ENCODE measurements at regions not wholly inside any gene's neighbourhood (a gene's known extent, or its start where the extent isn't known, plus 50 kb on each side); places are given as distances from the start of the nearest gene placed in this dataset.
A peak's percentile ranks its signal among the peaks of the same experiment; 100 is the strongest.

DNA sequence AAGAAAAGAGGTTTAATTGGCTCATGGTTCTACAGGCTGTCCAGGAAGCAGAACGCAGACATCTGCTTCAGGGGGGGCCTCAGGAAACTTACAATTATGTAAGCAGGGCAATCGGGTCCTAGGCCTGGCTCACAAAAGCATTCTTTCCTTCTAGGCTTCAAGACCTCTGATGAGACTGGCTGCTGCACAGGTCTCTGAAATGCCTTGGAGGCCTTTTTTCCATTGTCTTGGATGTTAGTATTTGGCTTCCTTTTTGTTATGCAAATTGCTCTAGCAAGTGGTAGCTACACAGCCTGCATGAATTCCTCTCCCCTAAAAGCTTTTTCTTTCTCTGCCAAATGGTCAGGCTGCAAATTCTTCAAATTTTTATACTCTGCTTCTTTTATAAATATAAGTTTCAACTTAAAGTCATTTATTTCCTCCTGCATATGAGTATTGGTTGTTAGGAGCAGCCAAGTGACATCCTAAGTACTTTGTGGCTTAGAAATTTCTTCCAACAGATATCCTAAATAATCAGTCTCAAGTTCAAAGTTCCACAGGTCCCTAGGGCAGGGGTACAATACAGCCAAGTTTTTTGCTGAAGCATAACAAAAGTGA, 83.1 kb upstream of the SEMA3A start:
- Histone ChIP-seq H4K20me1 (ENCODE audit: insufficient read depth) (no peaks in the 10 kb centered on the region), H2AFZ (ENCODE audit: low read depth) (no peak overlapping the region), H3K4me1 (ENCODE audit: control insufficient read depth in 1 of 2, insufficient read depth in 2 of 2, low read depth in 1 of 2, low read length in 1 of 2) (peaks cover 0 to 13% of the 10 kb centered on the region in 2 experiments; a peak in 2 of 4 replicates), H3K27me3 (ENCODE audit: insufficient read depth) (no peaks in the 10 kb centered on the region), H3K4me2 (no peak overlapping the region), H3K27ac (ENCODE audit: low read depth in 2 of 2, low read length in 1 of 2) (no peak overlapping the region), H3K4me3 (ENCODE audit: low read depth in 2 of 2, low read length in 1 of 2) (no peak overlapping the region), H3K79me2 (ENCODE audit: insufficient read depth) (no peaks in the 10 kb centered on the region), H3K9ac (no peak overlapping the region), H3K9me3 (no peaks in the 10 kb centered on the region), H3K9me2 (no peaks in the 10 kb centered on the region), H3K36me3 (replicated peaks in 1 of 2; ENCODE audit: control insufficient read depth in 1 of 2, insufficient read depth in 2 of 2, low read length in 1 of 2) (peaks cover 0 to 3% of the 10 kb centered on the region in 2 experiments), H3F3A (replicated peaks; ENCODE audit: insufficient read depth) (peaks cover 4% of the 10 kb centered on the region)
- POLR2A ChIA-PET: no interaction called here
- TF ChIP-seq, protein P1, sequence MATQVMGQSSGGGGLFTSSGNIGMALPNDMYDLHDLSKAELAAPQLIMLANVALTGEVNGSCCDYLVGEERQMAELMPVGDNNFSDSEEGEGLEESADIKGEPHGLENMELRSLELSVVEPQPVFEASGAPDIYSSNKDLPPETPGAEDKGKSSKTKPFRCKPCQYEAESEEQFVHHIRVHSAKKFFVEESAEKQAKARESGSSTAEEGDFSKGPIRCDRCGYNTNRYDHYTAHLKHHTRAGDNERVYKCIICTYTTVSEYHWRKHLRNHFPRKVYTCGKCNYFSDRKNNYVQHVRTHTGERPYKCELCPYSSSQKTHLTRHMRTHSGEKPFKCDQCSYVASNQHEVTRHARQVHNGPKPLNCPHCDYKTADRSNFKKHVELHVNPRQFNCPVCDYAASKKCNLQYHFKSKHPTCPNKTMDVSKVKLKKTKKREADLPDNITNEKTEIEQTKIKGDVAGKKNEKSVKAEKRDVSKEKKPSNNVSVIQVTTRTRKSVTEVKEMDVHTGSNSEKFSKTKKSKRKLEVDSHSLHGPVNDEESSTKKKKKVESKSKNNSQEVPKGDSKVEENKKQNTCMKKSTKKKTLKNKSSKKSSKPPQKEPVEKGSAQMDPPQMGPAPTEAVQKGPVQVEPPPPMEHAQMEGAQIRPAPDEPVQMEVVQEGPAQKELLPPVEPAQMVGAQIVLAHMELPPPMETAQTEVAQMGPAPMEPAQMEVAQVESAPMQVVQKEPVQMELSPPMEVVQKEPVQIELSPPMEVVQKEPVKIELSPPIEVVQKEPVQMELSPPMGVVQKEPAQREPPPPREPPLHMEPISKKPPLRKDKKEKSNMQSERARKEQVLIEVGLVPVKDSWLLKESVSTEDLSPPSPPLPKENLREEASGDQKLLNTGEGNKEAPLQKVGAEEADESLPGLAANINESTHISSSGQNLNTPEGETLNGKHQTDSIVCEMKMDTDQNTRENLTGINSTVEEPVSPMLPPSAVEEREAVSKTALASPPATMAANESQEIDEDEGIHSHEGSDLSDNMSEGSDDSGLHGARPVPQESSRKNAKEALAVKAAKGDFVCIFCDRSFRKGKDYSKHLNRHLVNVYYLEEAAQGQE (IDR thresholded peaks at IDR 0.05; ENCODE audit: low read depth, low read length): no peak
- TF ChIP-seq GABPA (IDR thresholded peaks at IDR 0.05; ENCODE audit: low read depth) (no peak), NFIC (IDR thresholded peaks at IDR 0.05; ENCODE audit: borderline replicate concordance) (no peak)
- WGBS (ENCODE audit: low lambda C conversion rate): 88% methylated on average over 2 of the region's 2 CpGs
- CTCF ChIA-PET: no interaction called here
- DNase-seq: no peak

DNA sequence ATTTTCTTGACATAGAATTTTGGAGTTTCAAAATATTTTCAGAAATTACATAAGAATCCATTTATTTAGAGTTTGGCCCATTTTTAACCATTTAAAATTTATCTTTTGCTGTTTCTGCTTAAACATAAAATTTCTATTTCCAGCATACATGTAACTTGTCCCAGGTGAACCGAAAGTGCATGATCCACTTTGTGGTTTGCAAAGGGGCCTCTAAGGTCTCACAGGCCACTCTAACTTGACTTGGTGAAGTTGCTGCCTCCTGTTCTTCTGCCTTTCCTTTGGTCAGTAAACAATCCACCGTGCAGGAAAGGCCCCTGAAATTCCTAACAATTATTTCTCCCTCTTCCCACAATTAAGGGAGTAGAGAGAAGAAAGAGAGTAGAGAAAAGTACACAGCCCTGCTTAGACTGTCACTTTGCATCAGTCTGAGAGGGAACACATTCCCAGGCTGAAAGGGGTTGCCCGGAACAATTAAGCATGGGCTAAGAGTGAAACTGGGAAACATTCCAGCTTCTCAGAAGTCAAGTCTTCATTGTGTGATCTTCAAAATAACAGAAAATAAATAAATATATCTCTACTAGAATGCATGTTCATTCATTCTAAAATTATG, 79.5 kb upstream of the SEMA3A start:
- Histone ChIP-seq H4K20me1 (ENCODE audit: insufficient read depth) (no peaks in the 10 kb centered on the region), H3K4me1 (ENCODE audit: control insufficient read depth in 1 of 2, insufficient read depth in 2 of 2, low read depth in 1 of 2, low read length in 1 of 2) (peaks cover 0 to 13% of the 10 kb centered on the region in 2 experiments; a peak in 2 of 4 replicates), H3K27ac (ENCODE audit: low read depth in 2 of 2, low read length in 1 of 2) (peak overlapping the region; percentile 49 to 84; a peak in 3 of 4 replicates), H3K27me3 (ENCODE audit: insufficient read depth) (no peaks in the 10 kb centered on the region), H3K9me3 (no peaks in the 10 kb centered on the region), H3K36me3 (replicated peaks in 1 of 2; ENCODE audit: control insufficient read depth in 1 of 2, insufficient read depth in 2 of 2, low read length in 1 of 2) (peaks cover 0 to 3% of the 10 kb centered on the region in 2 experiments), H3F3A (replicated peaks; ENCODE audit: insufficient read depth) (peaks cover 4% of the 10 kb centered on the region), H3K4me3 (ENCODE audit: low read depth in 2 of 2, low read length in 1 of 2) (peak overlapping the region in 1 of 2 experiments; percentile 42; a peak in 1 of 4 replicates), H2AFZ (ENCODE audit: low read depth) (peak overlapping the region; percentile 80), H3K4me2 (peak overlapping the region; percentile 62), H3K9me2 (no peaks in the 10 kb centered on the region), H3K79me2 (ENCODE audit: insufficient read depth) (no peaks in the 10 kb centered on the region), H3K9ac (no peak overlapping the region)
- CTCF ChIA-PET: no interaction called here
- 32% methylated on average over 3 of the region's 3 CpGs for WGBS (ENCODE audit: low lambda C conversion rate)
- POLR2A ChIA-PET: no interaction called here
- DNase-seq: peak; percentile 29
- TF ChIP-seq, protein P2, sequence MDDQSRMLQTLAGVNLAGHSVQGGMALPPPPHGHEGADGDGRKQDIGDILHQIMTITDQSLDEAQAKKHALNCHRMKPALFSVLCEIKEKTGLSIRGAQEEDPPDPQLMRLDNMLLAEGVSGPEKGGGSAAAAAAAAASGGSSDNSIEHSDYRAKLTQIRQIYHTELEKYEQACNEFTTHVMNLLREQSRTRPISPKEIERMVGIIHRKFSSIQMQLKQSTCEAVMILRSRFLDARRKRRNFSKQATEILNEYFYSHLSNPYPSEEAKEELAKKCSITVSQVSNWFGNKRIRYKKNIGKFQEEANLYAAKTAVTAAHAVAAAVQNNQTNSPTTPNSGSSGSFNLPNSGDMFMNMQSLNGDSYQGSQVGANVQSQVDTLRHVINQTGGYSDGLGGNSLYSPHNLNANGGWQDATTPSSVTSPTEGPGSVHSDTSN (IDR thresholded peaks at IDR 0.05): peak; percentile 95
- TF ChIP-seq ELF1 (IDR thresholded peaks at IDR 0.05) (no peak), YY1 (IDR thresholded peaks at IDR 0.05; ENCODE audit: low read depth) (no peak), RAD21 (IDR thresholded peaks at IDR 0.05; ENCODE audit: low read length) (peak; percentile 6; the same call in 1 of the 2 replicates), RCOR1 (IDR thresholded peaks at IDR 0.05; ENCODE audit: low read length) (0 out of 2 replicates have a peak, but pooled peaks have one; percentile 32), TEAD4 (IDR thresholded peaks at IDR 0.05; ENCODE audit: borderline replicate concordance, insufficient read depth) (peak; percentile 72; the same call in 1 of the 2 replicates), NFIC (IDR thresholded peaks at IDR 0.05; ENCODE audit: borderline replicate concordance) (peak; percentile 83), MXI1 (IDR thresholded peaks at IDR 0.05; ENCODE audit: low read depth, low read length) (no peak), RXRA (IDR thresholded peaks at IDR 0.05; ENCODE audit: borderline replicate concordance, low read depth) (no peak; the same call in 1 of the 2 replicates), FOSL2 (IDR thresholded peaks at IDR 0.05; ENCODE audit: borderline replicate concordance, low read depth) (no peak; the same call in 1 of the 2 replicates), SIN3A (IDR thresholded peaks at IDR 0.05; ENCODE audit: borderline replicate concordance, low read depth, low read length) (peak; percentile 61; the same call in 1 of the 2 replicates), TAF1 (IDR thresholded peaks at IDR 0.05; ENCODE audit: borderline replicate concordance, low read depth, low read length) (no peak)
- TF ChIP-seq, protein P1 (IDR thresholded peaks at IDR 0.05; ENCODE audit: low read depth, low read length): 0 out of 2 replicates have a peak, but pooled peaks have one; percentile 44
- TF ChIP-seq, protein P3, sequence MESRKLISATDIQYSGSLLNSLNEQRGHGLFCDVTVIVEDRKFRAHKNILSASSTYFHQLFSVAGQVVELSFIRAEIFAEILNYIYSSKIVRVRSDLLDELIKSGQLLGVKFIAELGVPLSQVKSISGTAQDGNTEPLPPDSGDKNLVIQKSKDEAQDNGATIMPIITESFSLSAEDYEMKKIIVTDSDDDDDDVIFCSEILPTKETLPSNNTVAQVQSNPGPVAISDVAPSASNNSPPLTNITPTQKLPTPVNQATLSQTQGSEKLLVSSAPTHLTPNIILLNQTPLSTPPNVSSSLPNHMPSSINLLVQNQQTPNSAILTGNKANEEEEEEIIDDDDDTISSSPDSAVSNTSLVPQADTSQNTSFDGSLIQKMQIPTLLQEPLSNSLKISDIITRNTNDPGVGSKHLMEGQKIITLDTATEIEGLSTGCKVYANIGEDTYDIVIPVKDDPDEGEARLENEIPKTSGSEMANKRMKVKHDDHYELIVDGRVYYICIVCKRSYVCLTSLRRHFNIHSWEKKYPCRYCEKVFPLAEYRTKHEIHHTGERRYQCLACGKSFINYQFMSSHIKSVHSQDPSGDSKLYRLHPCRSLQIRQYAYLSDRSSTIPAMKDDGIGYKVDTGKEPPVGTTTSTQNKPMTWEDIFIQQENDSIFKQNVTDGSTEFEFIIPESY (IDR thresholded peaks at IDR 0.05; ENCODE audit: borderline replicate concordance, low read depth): no peak
